ENCODE measurements at regions not wholly inside any gene's neighbourhood (a gene's known extent, or its start where the extent isn't known, plus 50 kb on each side); places are given as distances from the start of the nearest gene placed in this dataset.

DNA sequence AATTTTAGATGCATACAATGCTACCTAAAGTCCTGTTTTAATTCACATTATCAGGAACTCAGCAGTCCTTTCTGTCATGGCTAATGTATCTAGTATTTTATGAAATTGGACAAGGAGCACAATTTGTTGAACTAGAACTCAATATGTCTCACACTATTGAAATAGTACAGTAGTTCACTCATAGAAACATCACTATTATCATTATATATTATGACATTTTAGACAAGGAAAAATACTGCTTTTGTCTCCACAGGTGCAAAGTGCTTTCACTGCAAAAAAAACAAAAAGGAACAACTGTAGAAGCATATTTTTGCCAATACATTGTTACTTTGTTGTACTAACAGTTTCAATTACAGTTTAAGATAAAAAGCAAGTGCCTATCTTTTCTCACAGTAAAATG lies 419.2 kb upstream of the CDH19 start:
- no peak overlapping the region for H2AFZ ChIP-seq (ENCODE audit: low read length)
- no peak overlapping the region for H3K14ac ChIP-seq (ENCODE audit: insufficient read depth, low read length)
- no peak overlapping the region for H3T11ph ChIP-seq (ENCODE audit: low read length)
- TF ChIP-seq, protein P1, sequence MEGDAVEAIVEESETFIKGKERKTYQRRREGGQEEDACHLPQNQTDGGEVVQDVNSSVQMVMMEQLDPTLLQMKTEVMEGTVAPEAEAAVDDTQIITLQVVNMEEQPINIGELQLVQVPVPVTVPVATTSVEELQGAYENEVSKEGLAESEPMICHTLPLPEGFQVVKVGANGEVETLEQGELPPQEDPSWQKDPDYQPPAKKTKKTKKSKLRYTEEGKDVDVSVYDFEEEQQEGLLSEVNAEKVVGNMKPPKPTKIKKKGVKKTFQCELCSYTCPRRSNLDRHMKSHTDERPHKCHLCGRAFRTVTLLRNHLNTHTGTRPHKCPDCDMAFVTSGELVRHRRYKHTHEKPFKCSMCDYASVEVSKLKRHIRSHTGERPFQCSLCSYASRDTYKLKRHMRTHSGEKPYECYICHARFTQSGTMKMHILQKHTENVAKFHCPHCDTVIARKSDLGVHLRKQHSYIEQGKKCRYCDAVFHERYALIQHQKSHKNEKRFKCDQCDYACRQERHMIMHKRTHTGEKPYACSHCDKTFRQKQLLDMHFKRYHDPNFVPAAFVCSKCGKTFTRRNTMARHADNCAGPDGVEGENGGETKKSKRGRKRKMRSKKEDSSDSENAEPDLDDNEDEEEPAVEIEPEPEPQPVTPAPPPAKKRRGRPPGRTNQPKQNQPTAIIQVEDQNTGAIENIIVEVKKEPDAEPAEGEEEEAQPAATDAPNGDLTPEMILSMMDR (conservative IDR thresholded peaks at IDR 0.05): no peak
- no peaks in the 10 kb centered on the region for H3K9me3 ChIP-seq (ENCODE audit: control insufficient read depth, low read depth, low read length)
- no peak overlapping the region for H2AK5ac ChIP-seq (ENCODE audit: insufficient read length, low read length)
- H3K4me1 ChIP-seq (ENCODE audit: insufficient read depth, low read length): no peaks in the 10 kb centered on the region
- H3K18ac ChIP-seq (ENCODE audit: insufficient read length, low read depth, low read length): no peak overlapping the region
- H3K27ac ChIP-seq (ENCODE audit: insufficient read length, low read depth, low read length): no peak overlapping the region
- H3K27me3 ChIP-seq (ENCODE audit: insufficient read depth, low read length): no peaks in the 10 kb centered on the region
- no peak overlapping the region for H2BK12ac ChIP-seq (ENCODE audit: insufficient read length, low read depth, low read length)
- H3K4ac ChIP-seq (ENCODE audit: low read depth, low read length): no peak overlapping the region
- H3K4me1 Mint-ChIP-seq: 0 out of 4 replicates have a peak, but pooled peaks cover 0 to 5% of the 10 kb centered on the region in 2 experiments
- no peak overlapping the region for H4K5ac ChIP-seq (ENCODE audit: insufficient read length, low read depth, low read length)
- no peak overlapping the region for H2BK15ac ChIP-seq (ENCODE audit: low read depth, low read length)
- no peaks in the 10 kb centered on the region for H3K79me2 ChIP-seq (ENCODE audit: insufficient read depth, low read length)
- H3K36me3 Mint-ChIP-seq (ENCODE audit: insufficient read depth in 1 of 3, low read depth in 3 of 3): no peaks in the 10 kb centered on the region
- no peaks in the 10 kb centered on the region for H3K27me3 Mint-ChIP-seq (ENCODE audit: low read depth)
- no peak overlapping the region for H3K4me2 ChIP-seq (ENCODE audit: insufficient read depth, insufficient read length, low read length)
- no peak overlapping the region for H3K56ac ChIP-seq (ENCODE audit: insufficient read length, low read depth, low read length)
- H4K8ac ChIP-seq (replicated peaks; ENCODE audit: insufficient read length, low read depth, low read length): no peak overlapping the region
- no peak overlapping the region for H2BK120ac ChIP-seq (ENCODE audit: low read depth, low read length, poor library complexity, severe bottlenecking)
- no peaks in the 10 kb centered on the region for H3K79me1 ChIP-seq (ENCODE audit: insufficient read depth, low read depth, low read length, poor library complexity, severe bottlenecking)
- no peak for DNase-seq
- H4K91ac ChIP-seq (ENCODE audit: insufficient read length, low read depth, low read length): no peak overlapping the region
- no peaks in the 10 kb centered on the region for H3K23me2 ChIP-seq (ENCODE audit: insufficient read length, low read depth, low read length, poor library complexity, severe bottlenecking)
- H3K9me3 Mint-ChIP-seq: no peaks in the 10 kb centered on the region
- no peak overlapping the region for H2BK20ac ChIP-seq (ENCODE audit: low read depth, low read length, poor library complexity, severe bottlenecking)
- no peak overlapping the region for H3K9ac ChIP-seq (ENCODE audit: extremely low read depth, insufficient read length, low read length)
- H2BK5ac ChIP-seq (ENCODE audit: insufficient read length, low read length): no peak overlapping the region
- no peak overlapping the region for H3K27ac Mint-ChIP-seq
- no peaks in the 10 kb centered on the region for H4K20me1 ChIP-seq (ENCODE audit: control insufficient read depth, insufficient read depth, insufficient read length)
- no peak overlapping the region for H3K4me3 Mint-ChIP-seq
- H3K23ac ChIP-seq (ENCODE audit: insufficient read length, low read depth, low read length): no peak overlapping the region
